CD4-positive, alpha-beta T cell treated with Interleukin-15 for 4 hours (primary cell): ENCODE measurements at regions not wholly inside any gene's neighbourhood (a gene's known extent, or its start where the extent isn't known, plus 50 kb on each side); places are given as distances from the start of the nearest gene placed in this dataset.
A peak's percentile ranks its signal among the peaks of the same experiment; 100 is the strongest.

ENCODE experiments used
- DNase-seq: peaks from one replicate; pipeline ENCODE4 v3.0.0-alpha.2; 2020; ENCODE audit warnings: low spot score

GRCh38 chr12:19710811-19711793 is 271.8 kb downstream of the AEBP2 start:
- no peak for DNase-seq

GRCh38 chr12:19712041-19712440 is 272.7 kb downstream of the AEBP2 start:
- DNase-seq: no peak

DNA sequence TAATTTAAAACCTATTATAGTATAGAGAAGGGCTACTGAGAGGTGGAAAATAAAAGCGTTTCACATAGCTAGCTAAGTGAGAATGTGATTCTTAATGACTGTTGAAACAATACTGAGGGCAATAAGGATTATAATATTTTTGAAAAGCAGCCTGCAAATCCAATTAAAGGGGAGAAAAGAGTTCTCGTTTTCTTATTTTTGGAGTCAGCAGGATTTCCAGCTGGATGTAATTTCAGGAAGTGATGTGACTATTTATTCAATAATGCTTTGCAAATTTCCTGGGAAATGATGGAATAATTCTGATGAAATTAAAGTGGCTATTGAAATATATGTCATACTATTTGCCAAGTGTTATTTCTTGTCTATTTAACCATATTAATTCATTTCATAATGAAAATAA is 279.1 kb downstream of the AEBP2 start:
- DNase-seq: no peak

GRCh38 chr12:19719672-19720071 is 280.4 kb downstream of the AEBP2 start:
- DNase-seq: no peak

DNA sequence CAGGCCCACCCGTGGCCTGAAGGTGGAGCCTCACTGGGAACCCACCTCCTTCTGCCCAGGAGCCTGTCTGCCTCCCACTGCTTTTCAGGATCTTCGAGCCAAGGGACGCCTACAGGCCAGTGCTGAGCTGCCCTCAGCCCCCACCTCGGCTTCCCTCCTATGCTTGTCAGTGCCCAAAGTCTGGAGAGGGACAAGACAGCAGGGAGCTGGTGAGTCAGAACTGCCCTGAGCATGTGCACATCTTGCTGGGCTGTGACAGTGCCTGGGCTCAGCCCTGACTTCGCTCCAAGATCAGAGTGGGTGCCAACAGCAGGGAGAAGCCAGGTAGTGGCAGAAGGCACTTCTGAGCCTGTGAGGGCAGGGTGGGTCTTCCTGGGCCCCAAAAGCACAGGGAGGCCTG is 286.8 kb downstream of the AEBP2 start:
- DNase-seq: no peak

DNA sequence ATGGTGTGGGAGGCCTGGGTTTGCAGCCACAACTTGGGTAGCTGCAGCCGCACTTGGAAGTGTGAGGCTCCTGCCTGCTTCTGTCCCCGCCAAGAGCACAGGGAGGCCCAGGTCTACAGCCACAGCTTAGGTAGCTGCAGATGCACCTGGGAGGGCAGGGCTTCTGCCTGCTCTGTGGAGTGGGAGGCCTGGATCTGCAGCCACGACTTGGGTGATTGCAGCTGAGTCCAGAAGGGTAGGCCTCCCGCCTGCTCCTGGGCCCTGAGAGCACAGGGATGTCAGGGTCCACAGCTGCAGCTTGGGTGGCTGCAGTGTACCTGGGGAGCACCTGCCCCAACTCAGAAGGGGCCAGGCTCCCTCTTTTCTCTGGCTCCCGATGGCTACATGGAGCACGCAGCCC is 287.3 kb downstream of the AEBP2 start:
- no peak for DNase-seq

- DNase-seq: no peak
Measured at GRCh38 chr12:19737019-19737418, 297.7 kb downstream of the AEBP2 start.

- peak; percentile 25 for DNase-seq
Measured at GRCh38 chr12:19739195-19739776, 300.0 kb downstream of the AEBP2 start.

- no peak for DNase-seq
Measured at GRCh38 chr12:19740472-19741131, 301.3 kb downstream of the AEBP2 start.

GRCh38 chr12:19741132-19741489 is 301.8 kb downstream of the AEBP2 start:
- DNase-seq: no peak

GRCh38 chr12:19744705-19745218 is 305.5 kb downstream of the AEBP2 start:
- DNase-seq: no peak

DNA sequence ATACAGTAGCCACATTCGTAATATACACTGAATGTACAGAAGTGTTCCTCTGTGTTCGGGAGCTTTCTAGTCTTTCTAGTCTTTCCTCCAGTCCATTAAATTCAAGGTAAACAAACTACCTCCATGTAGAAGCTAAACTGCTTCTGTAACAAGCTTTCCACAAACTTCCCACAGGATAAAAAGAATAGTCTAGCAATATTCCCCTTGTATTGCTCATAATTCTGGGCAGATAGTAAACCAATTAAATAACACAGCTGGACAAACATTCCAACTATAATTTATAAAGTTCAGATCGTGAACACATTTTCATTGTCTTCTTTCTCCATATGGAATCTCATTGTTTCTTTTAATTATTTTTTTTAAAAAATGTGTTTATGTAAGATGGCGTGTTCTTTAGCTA is 307.2 kb downstream of the AEBP2 start:
- DNase-seq: no peak

DNA sequence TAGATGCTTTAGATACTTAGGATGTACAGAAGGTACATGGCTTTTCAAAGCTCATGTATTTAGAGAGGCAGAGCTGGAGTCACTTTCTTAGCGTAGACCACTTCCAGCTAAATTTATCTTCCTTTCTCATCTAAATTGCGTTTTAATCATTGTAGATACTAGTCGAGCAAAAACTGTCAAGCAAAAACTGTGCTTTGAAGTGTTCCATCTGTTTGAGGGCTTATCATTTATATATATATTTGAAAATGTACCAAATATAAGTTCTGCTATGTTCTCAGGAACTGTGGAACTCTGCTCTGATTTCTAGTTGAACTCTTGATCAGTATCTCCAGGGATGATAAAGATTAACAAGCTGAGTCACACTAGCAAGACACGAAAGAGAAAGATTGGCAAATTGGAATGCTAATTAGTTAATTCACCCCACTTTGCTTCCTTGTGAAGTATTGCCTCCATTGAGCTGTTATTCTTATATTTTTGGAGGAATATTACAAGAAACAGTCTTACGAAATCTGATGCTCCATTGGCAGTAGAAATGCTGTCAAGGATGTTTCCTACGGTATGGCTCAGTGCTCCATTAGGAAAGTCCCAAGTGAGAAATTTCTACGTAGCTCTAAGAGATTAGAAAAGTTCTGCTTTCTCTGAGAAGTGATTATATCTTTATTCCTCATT is 310.7 kb downstream of the AEBP2 start:
- DNase-seq: no peak

- no peak for DNase-seq
Measured at GRCh38 chr12:19751078-19751477, 311.8 kb downstream of the AEBP2 start.

- DNase-seq: no peak
Measured at GRCh38 chr12:19752712-19753111, 313.4 kb downstream of the AEBP2 start.

- DNase-seq: no peak
Measured at GRCh38 chr12:19755136-19755535, 315.8 kb downstream of the AEBP2 start.

DNA sequence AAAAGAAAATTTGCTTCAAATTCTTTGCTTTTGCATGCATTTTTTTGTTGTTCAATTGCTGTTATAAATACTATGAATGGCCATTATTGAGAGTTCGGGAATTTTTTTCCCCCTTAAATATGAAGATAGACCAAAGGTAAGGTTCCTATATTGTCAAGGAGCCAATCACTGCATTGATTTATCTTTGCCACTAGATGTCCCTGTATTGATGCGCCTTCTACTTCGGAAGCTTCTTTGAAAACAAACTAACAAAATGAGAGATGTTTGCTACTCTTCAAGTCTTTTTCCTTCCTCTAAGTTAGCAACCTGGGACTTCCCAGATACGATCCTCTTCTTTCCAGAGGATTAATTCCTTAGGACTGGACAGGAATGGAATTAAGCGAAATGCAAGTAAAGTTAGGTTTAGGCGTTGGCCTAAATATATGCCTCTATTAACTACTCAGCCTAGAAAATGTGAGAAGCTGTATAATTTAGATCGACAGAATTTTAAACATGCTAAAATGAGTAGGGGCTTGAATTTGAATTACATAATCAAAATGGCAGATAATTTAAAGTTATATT is 318.1 kb downstream of the AEBP2 start:
- DNase-seq: peak; percentile 3

DNA sequence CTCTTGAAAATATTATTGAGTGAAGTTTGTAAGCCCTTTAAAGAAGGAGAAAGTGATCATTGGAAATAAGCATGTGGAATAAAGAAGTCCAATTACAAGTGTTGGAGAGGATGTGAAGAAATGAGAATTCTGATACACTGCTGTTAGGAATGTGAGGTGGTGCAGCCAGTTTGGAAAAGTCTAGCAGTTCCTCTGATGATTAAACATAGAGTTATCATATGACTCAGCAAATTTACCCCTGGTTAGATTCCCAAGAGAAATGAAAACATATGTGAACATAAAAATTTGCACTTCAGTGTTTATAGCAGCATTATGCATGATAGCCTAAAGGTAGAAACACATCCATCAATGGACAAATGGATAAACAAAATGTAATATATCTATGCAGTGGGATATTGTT is 319.9 kb downstream of the AEBP2 start:
- no peak for DNase-seq

- DNase-seq: no peak
Measured at GRCh38 chr12:19760611-19761010, 321.3 kb downstream of the AEBP2 start.

DNA sequence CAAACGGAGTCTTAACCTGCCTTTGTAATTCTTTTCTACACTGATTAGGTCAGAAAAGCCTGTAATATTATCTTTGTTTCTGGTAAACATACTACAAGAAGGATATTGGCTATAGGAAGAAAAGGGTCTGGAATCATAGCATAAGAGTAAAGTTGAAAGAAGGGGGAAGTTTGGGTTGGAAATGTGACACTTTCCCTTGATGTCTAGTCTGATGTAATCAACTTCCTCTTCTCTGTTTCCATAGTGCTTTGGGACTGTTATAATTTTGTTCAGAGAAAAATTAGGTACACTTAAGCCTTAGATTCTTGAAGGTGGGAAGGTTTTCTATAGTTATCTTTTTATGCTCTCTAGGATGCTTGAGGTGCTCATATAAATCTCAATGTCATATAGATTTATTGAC is 322.2 kb downstream of the AEBP2 start:
- DNase-seq: no peak

DNA sequence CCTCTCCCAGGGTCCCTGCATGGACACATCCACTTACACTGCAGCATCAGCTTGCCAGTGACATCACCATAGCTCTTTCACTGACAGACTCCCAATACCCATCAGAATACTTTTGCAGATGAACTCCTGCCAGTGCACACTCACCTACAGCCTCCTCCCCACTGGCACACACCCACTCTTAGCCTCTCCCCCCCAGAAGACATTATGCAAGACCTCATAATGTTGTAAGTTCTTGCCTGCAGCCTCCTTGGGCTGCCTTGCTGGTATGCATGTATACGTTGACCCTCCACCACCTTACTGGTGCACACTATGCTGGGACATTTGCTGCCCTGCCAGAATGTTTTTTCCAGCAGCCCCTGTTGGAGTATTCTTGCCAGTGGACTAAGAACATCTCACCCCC is 324.2 kb downstream of the AEBP2 start:
- DNase-seq: no peak

- no peak for DNase-seq
Measured at GRCh38 chr12:19764408-19764807, 325.1 kb downstream of the AEBP2 start.
